Thoracic aorta (tissue), 2 donors: ENCODE measurements at regions not wholly inside any gene's neighbourhood (a gene's known extent, or its start where the extent isn't known, plus 50 kb on each side); places are given as distances from the start of the nearest gene placed in this dataset.

ENCODE experiments used
- ATAC-seq: fragments of 150-250 bp; one replicate; pipeline ENCODE4 v1.8.0; 2017; ENCODE audit warnings: low read depth; ENCODE audit not compliant: insufficient number of reproducible peaks, low FRiP score
- DNase-seq: peaks from one replicate; pipeline ENCODE4 v3.0.0-alpha.2; 2020; ENCODE audit warnings: low spot score
- H3K27ac ChIP-seq, 2 donors: fragments of 200-600 bp; sonication (generic); 1 replicate in 1 of 2; 2 replicates in 1 of 2; pipeline ENCODE4 v1.5.1; 2016; ENCODE audit warnings: mild to moderate bottlenecking in 2 of 2, moderate library complexity in 2 of 2
- H3K27me3 ChIP-seq: fragments of 200-600 bp; sonication (generic); replicated peaks from 2 replicates; pipeline ENCODE4 v1.6.0; 2016; ENCODE audit warnings: mild to moderate bottlenecking; ENCODE audit not compliant: insufficient read depth
- H3K36me3 ChIP-seq: fragments of 200-600 bp; sonication (generic); one replicate; pipeline ENCODE4 v1.5.1; 2016
- H3K4me1 ChIP-seq, 2 donors: fragments of 200-600 bp; sonication (generic); 1 replicate in 1 of 2; 2 replicates in 1 of 2; pipeline versions ENCODE4 v1.5.1 to v1.6.0; 2016; ENCODE audit warnings: low read depth in 2 of 2, mild to moderate bottlenecking in 1 of 2; ENCODE audit not compliant: control insufficient read depth in 1 of 2
- H3K4me3 ChIP-seq: fragments of 200-600 bp; sonication (generic); 2 replicates; pipeline ENCODE4 v1.5.1; 2016; ENCODE audit warnings: mild to moderate bottlenecking
- H3K9me3 ChIP-seq: fragments of 200-600 bp; sonication (generic); 2 replicates; pipeline ENCODE4 v1.5.1; 2016
- CTCF ChIP-seq: fragments of 200-600 bp; sonication (generic); IDR thresholded peaks from one replicate; pipeline ENCODE4 v1.5.1; 2019; ENCODE audit warnings: antibody characterized with exemption

DNA sequence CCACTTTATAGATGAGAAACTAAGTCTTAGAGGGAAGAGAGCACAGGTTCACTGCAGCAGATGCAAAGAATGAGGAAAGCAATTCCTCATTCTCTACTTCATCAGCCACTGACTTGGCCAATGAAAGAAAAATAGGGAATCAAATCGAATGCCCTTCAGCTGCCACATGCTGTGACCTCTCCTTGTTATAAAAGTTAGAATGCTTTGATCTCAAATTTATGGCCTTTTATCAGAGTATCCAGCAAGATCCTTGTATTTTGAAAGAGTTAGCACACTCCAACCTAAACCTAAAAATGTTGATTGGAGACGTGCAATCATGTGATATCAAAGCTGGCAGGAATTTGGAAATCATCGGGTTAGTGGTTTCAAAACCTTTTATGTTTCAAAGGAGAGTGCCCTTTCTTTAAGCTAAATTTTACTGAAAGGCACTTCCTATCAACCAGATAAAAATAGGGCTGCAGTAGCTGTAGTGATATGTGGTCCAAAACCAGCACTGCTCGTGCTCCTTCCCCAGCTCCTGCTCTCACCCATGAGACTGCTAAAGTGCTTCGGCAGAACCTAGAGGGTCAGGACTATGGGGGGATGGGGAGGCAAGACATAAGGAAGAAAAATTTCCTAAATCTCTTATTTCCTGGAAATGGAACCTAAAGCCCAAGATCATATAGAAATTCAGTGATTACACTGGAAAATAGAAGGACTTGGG lies 617.0 kb downstream of the PYDC2 start:
- H3K36me3 ChIP-seq = no peaks in the 10 kb centered on the region
- DNase-seq = no peak

GRCh38 chr3:192079098-192079497 lies 618.1 kb downstream of the PYDC2 start:
- DNase-seq (no peak), ATAC-seq (no peak)
- no peak for TF ChIP-seq CTCF
- H3K4me3 ChIP-seq = no peak overlapping the region
- no peaks in the 10 kb centered on the region for H3K9me3 ChIP-seq
- no peaks in the 10 kb centered on the region for H3K4me1 ChIP-seq
- H3K36me3 ChIP-seq = no peaks in the 10 kb centered on the region
- no peaks in the 10 kb centered on the region for H3K27me3 ChIP-seq
- no peak overlapping the region for H3K27ac ChIP-seq

More for the DNA sequence above, 617.0 kb downstream of the PYDC2 start:
- no peak for ATAC-seq
- no peaks in the 10 kb centered on the region for H3K4me1 ChIP-seq
- H3K9me3 ChIP-seq = no peaks in the 10 kb centered on the region
- no peak overlapping the region for H3K27ac ChIP-seq
- no peaks in the 10 kb centered on the region for H3K27me3 ChIP-seq
- H3K4me3 ChIP-seq = no peak overlapping the region
- TF ChIP-seq CTCF = no peak

DNA sequence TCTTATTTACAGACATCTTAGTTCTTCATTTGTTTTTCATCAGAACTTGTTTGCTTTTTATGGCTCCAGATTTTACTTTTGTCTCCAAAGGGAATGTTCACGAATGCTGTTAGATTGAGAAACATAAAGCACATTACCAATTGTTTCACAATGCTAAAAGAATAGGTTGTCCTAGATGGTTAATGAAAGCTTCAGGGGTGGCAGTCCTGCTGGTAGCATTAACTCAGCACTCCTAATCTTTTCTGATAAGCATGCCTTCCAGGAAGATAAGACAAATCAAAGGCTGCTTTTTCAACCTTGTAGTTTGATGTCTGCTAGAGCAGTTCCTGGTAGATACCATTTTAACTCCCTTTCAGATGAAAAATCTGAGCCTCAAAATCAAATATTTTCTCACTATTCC lies 619.4 kb downstream of the PYDC2 start:
- Histone ChIP-seq H3K9me3 (no peaks in the 10 kb centered on the region), H3K27me3 (no peaks in the 10 kb centered on the region), H3K27ac (no peak overlapping the region), H3K4me1 (no peaks in the 10 kb centered on the region), H3K4me3 (no peak overlapping the region), H3K36me3 (no peaks in the 10 kb centered on the region)
- ATAC-seq (no peak), DNase-seq (no peak)
- no peak for TF ChIP-seq CTCF

- Histone ChIP-seq H3K4me1 (no peaks in the 10 kb centered on the region), H3K9me3 (no peaks in the 10 kb centered on the region), H3K4me3 (no peak overlapping the region), H3K27me3 (no peaks in the 10 kb centered on the region), H3K36me3 (no peaks in the 10 kb centered on the region), H3K27ac (no peak overlapping the region)
- DNase-seq (no peak), ATAC-seq (no peak)
- TF ChIP-seq CTCF = no peak
Observed at GRCh38 chr3:192082730-192083660, 622.0 kb downstream of the PYDC2 start.
